Right lobe of liver (tissue), 6 donors: ENCODE measurements at regions not wholly inside any gene's neighbourhood (a gene's known extent, or its start where the extent isn't known, plus 50 kb on each side); places are given as distances from the start of the nearest gene placed in this dataset.

Source experiments
- ATAC-seq, 4 donors: fragments of 200-7000 bp; cut with Tn5 transposase; one replicate each; pipeline ENCODE4 v1.9.1; 2020; ENCODE audit warnings: mild to moderate bottlenecking in 4 of 4, moderate library complexity in 4 of 4
- DNase-seq, 3 donors: peaks; one replicate each; pipeline ENCODE4 v3.0.0-alpha.2; 2020
- H3K27ac ChIP-seq, 3 donors: fragments of 200-600 bp; one replicate each; pipeline ENCODE4 v1.8.0; 2022
- H3K27me3 ChIP-seq, 2 donors: fragments of 200-600 bp; one replicate each; pipeline ENCODE4 v1.8.0; 2022
- H3K36me3 ChIP-seq, 4 donors: fragments of 200-600 bp; sonication (generic) in 1 of 4; one replicate each; pipeline versions ENCODE4 v1.5.1 to v1.8.0; 2017 to 2022; ENCODE audit warnings: control low read depth in 1 of 4
- H3K4me1 ChIP-seq, 4 donors: fragments of 200-600 bp; sonication (generic) in 1 of 4; one replicate each; pipeline versions ENCODE4 v1.5.1 to v1.8.0; 2017 to 2022; ENCODE audit warnings: control low read depth in 1 of 4
- H3K4me3 ChIP-seq, 3 donors: fragments of 200-600 bp; one replicate each; pipeline ENCODE4 v1.8.0; 2022
- H3K9me3 ChIP-seq, 4 donors: fragments of 200-600 bp; sonication (generic) in 1 of 4; one replicate each; pipeline versions ENCODE4 v1.5.1 to v1.8.0; 2017 to 2022; ENCODE audit warnings: control low read depth in 1 of 4
- CTCF ChIP-seq, 4 donors: fragments of 200-600 bp in 3 of 4; fragments of 450-650 bp in 1 of 4; IDR thresholded peaks; one replicate each; pipeline versions ENCODE4 v1.5.1 to v1.8.0; 2016 to 2022; ENCODE audit warnings: antibody characterized with exemption in 4 of 4, mild to moderate bottlenecking in 2 of 4
- POLR2A ChIP-seq: fragments of 450-650 bp; IDR thresholded peaks from one replicate; pipeline ENCODE4 v1.6.1; 2017; ENCODE audit warnings: antibody characterized with exemption, mild to moderate bottlenecking
- WGBS: methylation state at CpG from one replicate; pipeline ENCODE4 v1.1.6; 2018; ENCODE audit warnings: low coverage, low lambda C conversion rate; ENCODE audit not compliant: insufficient coverage; ENCODE audit errors: missing lambda C conversion rate; 5-methylcytosine and 5-hydroxymethylcytosine counted together
- intact Hi-C, 2 donors: fragments of 100-400 bp; cut with DNase I; formaldehyde crosslinking; loops; one replicate each; pipeline versions ENCODE4 v1.11.2 to v1.14.1; 2022
- donor health status: DM: no; HTN: yes; CAD: no.
- donor health status: DM: no; HTN: no; CAD: no.
- donor health status: DM: no; HTN: no; CAD: no.
- donor health status: DM: no; HTN: yes; CAD: no.
- donor health status: DM: no; HTN: yes; CAD: no.

GRCh38 chrX:39601231-39602177, 496.3 kb downstream of the BCOR start:
- intact Hi-C loops: no loop called here
- Histone ChIP-seq H3K27me3 (no peaks in the 10 kb centered on the region), H3K27ac (no peak overlapping the region), H3K36me3 (no peaks in the 10 kb centered on the region), H3K9me3 (no peaks in the 10 kb centered on the region), H3K4me3 (no peak overlapping the region), H3K4me1 (no peaks in the 10 kb centered on the region)
- 50% methylated on average over 9 of the region's 19 CpGs for WGBS
- DNase-seq (no peak), ATAC-seq (no peak)
- TF ChIP-seq POLR2A: no peak
- no peak for TF ChIP-seq CTCF (IDR thresholded peaks at IDR 0.05)

GRCh38 chrX:39602195-39602594, 495.6 kb downstream of the BCOR start:
- H3K4me3 ChIP-seq: no peak overlapping the region
- ATAC-seq (no peak), DNase-seq (no peak)
- no peaks in the 10 kb centered on the region for H3K27me3 ChIP-seq
- no peak overlapping the region for H3K27ac ChIP-seq
- no peaks in the 10 kb centered on the region for H3K4me1 ChIP-seq
- H3K36me3 ChIP-seq: no peaks in the 10 kb centered on the region
- peaks cover 0 to 5% (median 0%) of the 10 kb centered on the region in 4 donors for H3K9me3 ChIP-seq
- intact Hi-C loops: no loop called here
- WGBS: 43% methylated on average over 4 of the region's 4 CpGs
- TF ChIP-seq CTCF (IDR thresholded peaks at IDR 0.05) (no peak), POLR2A (no peak)

GRCh38 chrX:39603230-39603629, 494.5 kb downstream of the BCOR start:
- Histone ChIP-seq H3K27me3 (no peaks in the 10 kb centered on the region), H3K4me3 (no peak overlapping the region), H3K4me1 (no peaks in the 10 kb centered on the region), H3K27ac (no peak overlapping the region), H3K36me3 (no peaks in the 10 kb centered on the region), H3K9me3 (peaks cover 0 to 6% (median 0%) of the 10 kb centered on the region in 4 donors)
- ATAC-seq: no peak
- 58% methylated on average over 4 of the region's 4 CpGs for WGBS
- no peak for DNase-seq
- TF ChIP-seq POLR2A (no peak), CTCF (IDR thresholded peaks at IDR 0.05) (no peak)
- intact Hi-C loops: no loop called here

- WGBS: 42% methylated on average over 3 of the region's 3 CpGs
Observed at GRCh38 chrX:39605183-39605582, 492.6 kb downstream of the BCOR start.

More at GRCh38 chrX:39605183-39605582, 492.6 kb downstream of the BCOR start:
- Histone ChIP-seq H3K4me3 (no peak overlapping the region), H3K9me3 (peaks cover 0 to 6% (median 0%) of the 10 kb centered on the region in 4 donors), H3K27me3 (no peaks in the 10 kb centered on the region), H3K27ac (no peak overlapping the region), H3K36me3 (no peaks in the 10 kb centered on the region), H3K4me1 (no peaks in the 10 kb centered on the region)
- intact Hi-C loops: no loop called here
- TF ChIP-seq POLR2A (no peak), CTCF (IDR thresholded peaks at IDR 0.05) (no peak)
- DNase-seq: no peak
- no peak for ATAC-seq
